Mucosa of descending colon (tissue), 3 donors: ENCODE measurements at regions not wholly inside any gene's neighbourhood (a gene's known extent, or its start where the extent isn't known, plus 50 kb on each side); places are given as distances from the start of the nearest gene placed in this dataset.
"Not testable (repeated sequence)": the region's sequence is repeated elsewhere in the genome, so short reads cannot be mapped to it uniquely, and the experiment has no call there.

Experiments
- ATAC-seq: fragments of 200-7000 bp; cut with Tn5 transposase; one replicate; pipeline ENCODE4 v1.9.1; 2020; ENCODE audit warnings: mild to moderate bottlenecking, moderate library complexity
- DNase-seq, 3 donors: peaks; one replicate each; pipeline ENCODE4 v3.0.0-alpha.2; 2020
- H3K36me3 ChIP-seq: fragments of 200-600 bp; one replicate; pipeline ENCODE4 v1.8.0; 2021; ENCODE audit warnings: low read depth, mild to moderate bottlenecking
- H3K4me1 ChIP-seq: fragments of 200-600 bp; one replicate; pipeline ENCODE4 v1.8.0; 2021; ENCODE audit warnings: low read depth, mild to moderate bottlenecking
- H3K4me3 ChIP-seq: fragments of 200-600 bp; one replicate; pipeline ENCODE4 v1.8.0; 2021; ENCODE audit warnings: mild to moderate bottlenecking
- H3K9me3 ChIP-seq: fragments of 200-600 bp; one replicate; pipeline ENCODE4 v1.8.0; 2021; ENCODE audit warnings: mild to moderate bottlenecking
- intact Hi-C, 2 donors: fragments of 100-400 bp; cut with DNase I in 1 of 2; cut with micrococcal nuclease in 1 of 2; formaldehyde crosslinking; loops; one replicate each; pipeline versions ENCODE4 v1.11.0 to v1.11.1; 2022; cut with DNase I, micrococcal nuclease
- TF ChIP-seq, protein P1 (sequence below): fragments of 200-600 bp; IDR thresholded peaks from one replicate; pipeline ENCODE4 v1.8.0; 2022; ENCODE audit warnings: antibody characterized with exemption, mild to moderate bottlenecking
- donor health status: DM: no; HTN: no; CAD: no; lungs with moderate emphysema.
- donor health status: DM: no; HTN: no; CAD: no.
- donor health status: DM: no; HTN: yes; CAD: no.

DNA sequence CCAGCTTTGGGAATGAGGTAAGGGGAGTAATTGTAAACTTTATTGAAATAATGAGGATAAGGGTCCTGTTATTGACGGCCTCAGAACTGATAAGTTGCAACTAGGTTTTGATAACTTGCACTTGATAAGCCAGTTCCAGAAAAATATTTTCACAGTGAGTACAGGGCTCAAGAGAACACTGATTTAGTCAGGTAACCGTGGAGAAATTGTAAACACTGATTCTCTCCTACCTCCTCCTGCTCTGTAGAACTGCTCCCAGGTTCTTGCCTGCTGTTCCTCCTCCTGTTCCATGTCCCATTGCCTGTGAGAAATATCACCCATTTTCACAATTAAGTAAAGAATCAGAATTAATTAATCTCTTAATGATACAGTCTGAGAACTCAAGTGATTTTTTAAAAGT is 55.0 kb upstream of the CXXC4 start:
- no peak for DNase-seq
- Histone ChIP-seq H3K4me1 (no peaks in the 10 kb centered on the region), H3K4me3 (no peak overlapping the region), H3K9me3 (no peaks in the 10 kb centered on the region), H3K36me3 (no peaks in the 10 kb centered on the region)
- TF ChIP-seq, protein P1, sequence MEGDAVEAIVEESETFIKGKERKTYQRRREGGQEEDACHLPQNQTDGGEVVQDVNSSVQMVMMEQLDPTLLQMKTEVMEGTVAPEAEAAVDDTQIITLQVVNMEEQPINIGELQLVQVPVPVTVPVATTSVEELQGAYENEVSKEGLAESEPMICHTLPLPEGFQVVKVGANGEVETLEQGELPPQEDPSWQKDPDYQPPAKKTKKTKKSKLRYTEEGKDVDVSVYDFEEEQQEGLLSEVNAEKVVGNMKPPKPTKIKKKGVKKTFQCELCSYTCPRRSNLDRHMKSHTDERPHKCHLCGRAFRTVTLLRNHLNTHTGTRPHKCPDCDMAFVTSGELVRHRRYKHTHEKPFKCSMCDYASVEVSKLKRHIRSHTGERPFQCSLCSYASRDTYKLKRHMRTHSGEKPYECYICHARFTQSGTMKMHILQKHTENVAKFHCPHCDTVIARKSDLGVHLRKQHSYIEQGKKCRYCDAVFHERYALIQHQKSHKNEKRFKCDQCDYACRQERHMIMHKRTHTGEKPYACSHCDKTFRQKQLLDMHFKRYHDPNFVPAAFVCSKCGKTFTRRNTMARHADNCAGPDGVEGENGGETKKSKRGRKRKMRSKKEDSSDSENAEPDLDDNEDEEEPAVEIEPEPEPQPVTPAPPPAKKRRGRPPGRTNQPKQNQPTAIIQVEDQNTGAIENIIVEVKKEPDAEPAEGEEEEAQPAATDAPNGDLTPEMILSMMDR, result no peak
- intact Hi-C loops, result no loop called here
- no peak for ATAC-seq

DNA sequence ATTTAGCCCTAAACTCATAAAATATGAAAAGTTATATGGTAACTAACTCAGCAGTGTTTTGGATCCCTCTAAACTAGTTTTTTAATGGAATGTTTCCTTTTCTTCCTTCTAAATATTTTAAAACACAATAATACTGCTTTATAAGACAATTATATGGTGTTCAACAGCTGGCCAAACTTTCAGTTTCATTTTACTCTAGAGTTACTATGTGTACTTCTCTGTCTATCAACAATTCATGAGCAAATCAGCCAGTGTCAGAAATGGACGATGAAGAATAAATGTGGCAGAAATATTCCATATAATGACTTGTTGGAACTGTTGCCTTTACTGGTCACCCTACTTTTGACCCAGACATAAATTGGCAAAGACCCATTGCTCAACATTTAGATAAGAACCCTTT is 64.8 kb upstream of the CXXC4 start:
- intact Hi-C loops, result no loop called here
- TF ChIP-seq, protein P1, result no peak
- no peak for ATAC-seq

DNA sequence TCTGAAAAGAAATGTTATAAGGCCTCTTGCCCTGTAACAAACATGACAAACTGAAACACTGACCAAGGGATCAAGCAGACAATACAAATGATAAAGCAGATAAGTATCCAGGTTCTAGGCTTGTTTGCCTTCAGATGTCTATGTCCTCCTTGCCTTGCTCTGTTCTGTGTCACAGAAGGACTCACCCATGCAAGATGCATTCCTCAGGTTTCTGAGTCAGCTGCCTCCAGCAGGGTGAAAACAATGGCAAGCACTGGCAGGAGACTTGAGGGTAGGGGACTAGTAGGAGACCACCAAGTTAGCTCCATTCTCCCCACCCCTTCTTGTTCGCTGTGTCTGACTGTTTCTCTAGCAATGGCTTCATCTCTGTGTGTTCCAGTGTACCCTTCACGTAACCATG is 76.6 kb upstream of the CXXC4 start:
- H3K4me1 ChIP-seq, result no peaks in the 10 kb centered on the region
- TF ChIP-seq, protein P1, result no peak
- H3K4me3 ChIP-seq, result no peak overlapping the region
- H3K9me3 ChIP-seq, result no peaks in the 10 kb centered on the region
- ATAC-seq, result no peak
- no peaks in the 10 kb centered on the region for H3K36me3 ChIP-seq
- no peak for DNase-seq
- intact Hi-C loops, result no loop called here

More for the DNA sequence above, 64.8 kb upstream of the CXXC4 start:
- Histone ChIP-seq H3K9me3 (no peaks in the 10 kb centered on the region), H3K4me1 (no peaks in the 10 kb centered on the region), H3K4me3 (no peak overlapping the region), H3K36me3 (no peaks in the 10 kb centered on the region)
- DNase-seq, result no peak

DNA sequence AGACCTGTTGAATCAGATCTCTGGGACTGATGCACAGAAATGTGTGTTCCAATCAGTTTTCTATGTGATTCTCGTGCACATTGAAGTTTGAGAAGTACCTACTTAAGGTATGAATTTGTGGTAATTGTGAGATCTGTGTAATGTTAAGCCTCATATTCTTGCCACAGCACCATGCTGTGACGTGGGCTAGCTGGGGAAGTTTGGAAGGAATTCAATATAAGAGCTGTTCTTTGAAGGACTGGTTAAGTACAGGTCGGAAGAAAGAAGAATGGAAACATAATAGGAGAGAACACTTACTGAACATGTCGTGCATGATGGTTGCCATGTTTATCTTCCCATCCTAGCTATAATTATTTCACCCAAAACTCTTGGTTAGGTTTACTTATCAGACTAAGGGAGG is 79.7 kb upstream of the CXXC4 start:
- TF ChIP-seq, protein P1, result no peak
- H3K4me1 ChIP-seq, result no peaks in the 10 kb centered on the region
- no peaks in the 10 kb centered on the region for H3K9me3 ChIP-seq
- DNase-seq (no peak), ATAC-seq (no peak)
- no peak overlapping the region for H3K4me3 ChIP-seq
- intact Hi-C loops, result no loop called here
- no peaks in the 10 kb centered on the region for H3K36me3 ChIP-seq

DNA sequence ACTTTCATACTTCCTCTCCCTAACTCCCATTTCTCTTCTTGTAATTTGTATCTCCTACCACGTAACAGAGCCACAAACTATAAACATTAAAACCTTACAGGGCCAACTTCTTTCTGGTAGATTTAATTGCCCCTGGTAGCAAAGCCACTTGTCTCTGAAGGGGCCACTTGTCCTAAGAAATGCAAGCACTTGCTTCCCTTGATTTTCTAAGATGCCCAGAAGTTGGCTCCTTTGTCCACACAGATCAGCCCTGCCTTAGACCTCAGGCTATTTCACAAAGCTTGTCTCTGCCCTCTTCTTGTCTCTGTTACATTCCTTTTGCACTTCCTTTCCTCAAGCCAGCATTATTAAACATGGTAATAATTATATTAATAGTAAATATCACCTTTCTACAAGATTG is 80.6 kb upstream of the CXXC4 start:
- DNase-seq (no peak), ATAC-seq (no peak)
- H3K9me3 ChIP-seq, result no peaks in the 10 kb centered on the region
- H3K4me3 ChIP-seq, result no peak overlapping the region
- H3K4me1 ChIP-seq, result no peaks in the 10 kb centered on the region
- no peaks in the 10 kb centered on the region for H3K36me3 ChIP-seq
- intact Hi-C loops, result no loop called here
- TF ChIP-seq, protein P1, result no peak

DNA sequence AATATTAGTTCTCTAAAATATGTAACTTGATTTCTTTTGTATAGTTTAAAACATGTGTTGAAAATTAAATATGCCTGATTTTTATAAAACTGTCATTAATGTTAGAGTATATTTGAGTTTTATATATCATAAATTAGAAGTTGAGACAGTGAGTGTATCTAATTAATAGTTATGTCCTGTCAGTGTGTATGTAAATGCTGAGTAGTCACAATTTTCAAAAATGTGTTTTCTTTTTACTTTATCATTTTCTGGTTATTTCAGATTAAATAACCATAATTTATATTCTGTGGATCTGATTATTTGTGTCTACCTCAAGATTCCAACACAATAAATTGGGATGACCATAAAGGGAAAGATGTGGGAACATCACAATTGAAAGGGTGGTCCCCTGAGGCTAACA is 82.7 kb upstream of the CXXC4 start:
- Histone ChIP-seq H3K4me3 (no peak overlapping the region), H3K4me1 (no peaks in the 10 kb centered on the region), H3K9me3 (no peaks in the 10 kb centered on the region), H3K36me3 (no peaks in the 10 kb centered on the region)
- TF ChIP-seq, protein P1, result no peak
- intact Hi-C loops, result no loop called here
- no peak for ATAC-seq
- DNase-seq, result no peak

DNA sequence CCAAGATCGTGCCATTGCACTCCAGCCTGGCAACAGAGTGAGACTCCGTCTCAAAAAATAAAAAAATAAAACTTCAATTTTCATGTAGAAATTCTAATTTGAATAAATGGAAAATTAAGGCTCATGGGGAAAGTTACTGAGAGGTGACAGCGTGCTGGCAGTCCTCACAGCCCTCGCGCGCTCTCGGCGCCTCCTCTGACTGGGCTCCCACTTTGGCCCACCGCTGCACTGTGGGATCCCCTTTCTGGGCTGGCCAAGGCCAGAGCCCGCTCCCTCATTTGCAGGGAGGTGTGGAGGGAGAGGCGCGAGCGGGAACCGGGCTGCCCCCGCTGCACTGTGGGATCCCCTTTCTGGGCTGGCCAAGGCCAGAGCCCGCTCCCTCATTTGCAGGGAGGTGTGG is 86.8 kb upstream of the CXXC4 start:
- H3K9me3 ChIP-seq, DNase-seq, ATAC-seq, H3K4me1 ChIP-seq, H3K36me3 ChIP-seq, intact Hi-C loops, H3K4me3 ChIP-seq: not testable (repeated sequence)

DNA sequence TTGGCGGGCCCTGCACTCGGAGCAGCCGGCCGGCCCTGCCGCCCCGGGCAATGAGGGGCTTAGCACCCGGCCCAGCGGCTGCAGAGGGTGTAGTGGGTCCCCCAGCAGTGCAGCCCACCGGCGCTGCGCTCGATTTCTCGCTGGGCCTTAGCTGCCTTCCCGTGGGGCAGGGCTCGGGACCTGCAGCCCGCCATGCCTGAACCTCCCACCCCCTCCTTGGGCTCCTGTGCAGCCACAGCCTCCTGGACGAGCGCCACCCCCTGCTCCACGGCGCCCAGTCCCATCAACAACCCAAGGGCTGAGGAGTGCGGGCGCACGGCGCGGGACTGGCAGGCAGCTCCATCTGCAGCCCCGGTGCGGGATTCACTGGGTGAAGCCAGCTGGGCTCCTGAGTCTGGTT is 87.4 kb upstream of the CXXC4 start:
- ATAC-seq, intact Hi-C loops, H3K4me1 ChIP-seq: not testable (repeated sequence)

More for the DNA sequence above, 87.4 kb upstream of the CXXC4 start:
- not testable (repeated sequence) for H3K9me3 ChIP-seq, H3K4me3 ChIP-seq, H3K36me3 ChIP-seq
- DNase-seq, result peak in 1 of 3 donors; percentile 44
